HT1080 (cell line): ENCODE measurements at regions not wholly inside any gene's neighbourhood (a gene's known extent, or its start where the extent isn't known, plus 50 kb on each side); places are given as distances from the start of the nearest gene placed in this dataset.

Source experiments
- DNase-seq: peaks from one replicate; pipeline ENCODE4 v3.0.0-alpha.2; 2015; ENCODE audit warnings: low read depth

GRCh38 chr11:116563028-116563711 lies 209.6 kb downstream of the BUD13 start:
- DNase-seq, result peak; percentile 71

DNA sequence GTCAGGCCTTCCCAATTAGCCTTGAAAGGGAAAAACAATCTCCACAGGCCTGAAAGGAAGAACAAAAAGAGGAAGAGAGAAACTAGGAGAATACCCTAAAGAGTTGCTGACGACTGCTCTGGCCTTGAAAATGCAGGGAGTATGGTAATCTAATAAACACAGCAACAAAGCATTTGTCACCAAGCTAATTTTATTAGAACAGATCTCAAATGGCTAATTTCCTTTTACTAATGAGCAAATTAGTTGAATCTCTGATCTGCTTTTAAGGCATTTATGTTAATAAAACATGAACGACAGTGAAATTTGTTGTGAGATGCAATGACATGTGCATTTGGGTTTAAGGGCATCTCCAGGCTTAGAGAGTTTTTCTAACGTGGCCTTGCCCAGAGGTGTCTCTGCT lies 212.2 kb downstream of the BUD13 start:
- DNase-seq, result no peak

DNA sequence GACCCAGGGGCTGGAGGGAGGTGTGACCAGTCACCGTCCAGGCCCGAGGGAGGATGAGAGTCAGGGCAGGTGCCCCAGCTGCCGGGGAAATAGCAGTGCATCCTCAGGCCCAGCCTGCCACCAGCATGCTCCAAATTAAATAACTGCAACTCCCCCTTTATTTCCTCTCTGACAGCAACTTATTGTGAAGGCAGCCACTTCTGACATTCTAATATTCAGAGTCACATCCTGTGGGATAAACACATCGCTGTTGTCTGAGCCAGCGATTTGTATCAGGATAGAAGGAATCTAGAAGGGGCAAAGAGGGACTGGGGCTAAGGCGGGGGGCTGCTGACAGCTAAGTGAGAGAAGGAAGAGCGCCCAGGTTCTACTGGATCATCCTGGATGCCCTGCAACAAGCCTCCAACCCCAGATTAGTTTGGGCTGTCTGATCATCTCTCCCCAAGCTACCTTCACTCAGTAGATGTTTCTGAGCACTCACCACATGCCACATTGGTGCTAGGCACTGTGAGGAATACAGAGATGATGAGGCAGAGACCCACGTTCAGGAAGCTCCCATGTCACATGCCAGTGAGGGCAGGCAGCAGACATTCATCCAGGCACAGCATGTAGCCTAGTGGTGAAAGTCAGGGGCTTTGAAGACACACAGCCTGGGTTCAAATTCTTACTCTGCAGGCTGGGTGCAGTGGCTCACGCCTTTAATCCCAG lies 214.1 kb downstream of the BUD13 start:
- DNase-seq, result peak; percentile 94

DNA sequence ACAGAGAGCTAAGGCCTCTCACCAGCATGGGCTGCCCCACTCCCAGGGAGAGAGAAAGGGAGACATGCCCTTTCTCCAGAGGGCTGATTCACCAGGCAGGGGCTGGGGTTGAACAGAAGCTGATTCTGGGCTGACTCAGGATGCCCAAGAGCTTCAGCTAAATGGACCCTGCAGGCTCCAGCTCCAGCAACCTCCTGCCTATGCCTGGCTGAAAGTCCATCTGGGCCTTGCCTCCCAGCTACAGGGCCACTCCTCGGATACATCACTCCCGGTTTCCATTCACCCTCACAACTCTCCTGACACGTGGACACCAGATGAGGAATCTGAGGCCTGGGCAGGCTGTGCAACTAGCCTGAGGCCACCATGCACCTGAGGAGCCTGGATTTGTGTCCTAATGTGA lies 215.5 kb downstream of the BUD13 start:
- DNase-seq, result peak; percentile 65

DNA sequence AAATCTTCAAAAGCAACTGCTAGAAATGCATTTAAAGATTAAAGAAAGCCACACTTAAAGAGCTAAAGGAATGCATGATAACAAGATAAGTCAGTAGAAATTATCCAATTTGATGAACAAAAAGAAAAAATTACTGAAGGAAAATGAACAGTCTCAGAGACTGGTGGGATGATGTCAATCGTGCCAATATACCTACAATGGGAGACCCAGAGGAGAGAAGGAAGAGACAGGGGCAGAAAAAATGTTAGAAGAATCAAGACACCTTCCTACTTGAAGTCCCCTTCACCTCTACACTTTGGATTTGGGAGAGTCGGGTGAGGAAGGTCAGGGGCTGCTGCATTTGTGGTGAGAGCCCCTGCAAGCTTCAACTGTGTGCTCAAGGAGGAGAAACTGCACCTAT lies 216.3 kb downstream of the BUD13 start:
- no peak for DNase-seq

DNA sequence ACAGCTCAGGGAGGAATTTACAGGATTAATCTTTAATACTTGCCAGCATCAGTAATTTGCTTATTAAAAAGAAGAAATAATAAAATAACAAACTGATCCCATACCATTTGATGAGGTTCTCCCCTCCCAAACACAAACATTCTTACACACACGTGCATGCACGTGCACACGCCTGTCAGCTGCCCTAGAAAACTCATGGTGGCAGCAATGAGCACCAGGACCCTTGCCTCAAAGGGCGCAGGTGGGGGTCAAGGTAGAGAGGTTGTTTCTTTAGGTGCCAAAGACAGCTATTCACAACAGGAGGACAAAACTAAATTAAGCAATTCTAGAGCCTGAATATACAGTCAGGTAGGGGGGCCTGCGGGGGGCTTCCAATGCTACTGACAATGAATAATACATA lies 219.3 kb downstream of the BUD13 start:
- DNase-seq, result no peak

DNA sequence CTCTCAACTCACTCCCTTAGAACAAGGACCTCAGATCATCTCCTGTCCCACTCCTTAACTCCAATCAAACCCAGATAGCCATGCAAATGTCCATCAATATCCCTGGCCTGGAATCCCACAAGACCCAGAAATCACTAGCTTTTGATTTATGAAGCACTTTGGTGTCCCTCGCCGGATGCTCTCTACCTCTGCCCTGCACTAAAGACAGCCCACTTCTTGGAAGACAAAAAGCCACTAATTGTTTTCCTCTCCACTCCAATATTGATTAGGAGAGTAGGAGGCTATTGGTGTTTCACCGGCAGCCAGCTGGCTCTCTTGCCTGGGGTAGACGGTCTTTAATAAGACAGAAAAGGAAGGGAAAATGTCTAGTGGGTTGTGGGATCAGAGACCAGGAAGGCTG lies 221.2 kb downstream of the BUD13 start:
- no peak for DNase-seq

DNA sequence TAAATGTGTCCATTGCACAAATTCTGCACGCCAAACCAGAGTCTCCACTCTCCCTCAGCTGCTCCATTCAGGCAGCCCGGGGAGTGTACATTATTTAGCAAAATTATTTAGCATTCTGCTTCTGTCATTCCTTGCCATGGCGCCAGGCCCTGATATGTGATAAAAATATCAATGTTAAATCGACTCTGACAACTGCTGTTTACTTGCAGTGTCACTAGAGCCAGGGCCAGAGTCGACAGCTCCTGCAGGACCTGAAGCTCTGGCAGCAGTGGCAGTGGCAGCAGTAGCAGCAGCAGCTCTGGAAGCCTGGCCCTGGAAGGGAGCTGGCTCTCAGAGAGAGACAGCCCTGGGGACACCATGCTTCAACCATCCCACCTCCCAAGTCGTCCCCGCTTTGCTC lies 224.5 kb downstream of the BUD13 start:
- DNase-seq, result no peak

DNA sequence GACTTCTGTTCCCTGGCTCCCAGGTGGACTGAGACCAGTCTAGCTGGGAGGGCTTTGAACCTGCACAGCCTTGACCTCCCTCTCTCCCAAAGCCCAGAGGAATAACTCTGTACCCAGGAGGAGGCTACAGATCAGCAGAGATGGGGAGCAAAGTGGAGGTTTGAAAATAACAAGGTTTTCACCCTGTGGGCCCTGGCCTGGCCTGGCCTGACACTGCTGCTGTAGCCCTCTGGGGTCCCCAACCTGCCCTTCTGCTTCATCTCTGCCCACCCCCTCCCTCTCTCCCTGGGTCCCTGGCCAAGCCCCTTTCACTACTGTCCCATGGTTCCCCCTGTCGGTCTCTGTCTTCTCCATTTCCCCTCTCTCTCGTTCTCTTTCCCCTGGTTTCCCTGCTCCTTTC lies 225.2 kb downstream of the BUD13 start:
- no peak for DNase-seq

DNA sequence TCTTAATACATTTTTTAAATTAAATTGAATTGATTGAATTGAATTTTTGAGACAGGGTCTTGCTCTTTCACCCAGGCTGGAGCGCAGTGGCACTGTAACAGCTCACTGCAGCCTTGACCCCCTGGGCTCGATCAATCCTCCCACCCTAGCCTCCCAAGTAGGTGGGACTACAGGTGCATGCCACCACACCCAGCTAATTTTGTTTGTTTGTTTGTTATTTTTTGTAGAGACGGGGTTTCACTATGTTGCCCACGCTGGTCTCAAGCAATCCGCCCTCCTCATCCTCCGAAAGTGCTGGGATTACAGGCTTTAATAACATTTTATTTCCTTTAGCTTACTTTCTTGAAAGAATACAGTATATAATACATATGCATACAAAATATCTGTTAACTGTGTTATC lies 226.9 kb downstream of the BUD13 start:
- DNase-seq, result no peak

DNA sequence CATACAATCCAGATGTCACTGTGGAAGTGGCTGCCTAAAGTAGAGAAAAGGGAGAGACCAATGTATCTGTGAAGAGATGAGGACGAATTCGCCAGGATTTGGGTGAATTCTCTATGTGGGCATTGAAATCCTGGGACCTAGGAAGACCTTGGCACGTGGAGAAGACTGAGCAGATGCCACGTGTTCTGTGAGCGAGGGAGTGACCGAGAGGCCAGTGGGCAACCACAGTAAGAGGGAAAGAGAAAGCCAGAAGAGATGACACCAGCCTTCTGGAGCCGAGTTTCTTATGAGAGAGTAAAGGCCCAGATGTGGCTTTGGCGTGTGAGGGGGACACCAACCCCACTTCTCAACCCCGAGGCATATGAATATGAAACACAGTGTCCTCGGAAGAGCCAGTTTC lies 228.1 kb downstream of the BUD13 start:
- no peak for DNase-seq

GRCh38 chr11:116543911-116544475 lies 228.8 kb downstream of the BUD13 start:
- no peak for DNase-seq

DNA sequence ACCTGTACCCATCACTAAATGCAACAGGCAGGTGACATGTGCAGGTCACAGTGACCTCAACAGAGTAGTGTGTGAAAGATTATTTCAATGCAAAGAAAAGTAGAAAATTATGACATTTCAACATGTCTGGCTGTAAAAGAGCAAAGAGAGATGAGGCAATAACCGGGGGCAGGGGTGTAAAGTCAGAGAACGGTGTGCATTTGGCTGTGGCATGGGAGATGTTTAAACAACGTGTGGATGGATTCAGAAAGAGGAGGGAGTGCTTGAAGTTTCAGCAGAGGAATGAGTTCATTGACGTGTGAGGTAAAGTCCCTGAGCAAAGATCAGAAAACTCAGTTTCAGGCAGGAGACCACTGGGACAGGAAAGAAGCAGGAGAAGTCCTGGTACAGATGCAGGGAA lies 229.7 kb downstream of the BUD13 start:
- DNase-seq, result no peak

DNA sequence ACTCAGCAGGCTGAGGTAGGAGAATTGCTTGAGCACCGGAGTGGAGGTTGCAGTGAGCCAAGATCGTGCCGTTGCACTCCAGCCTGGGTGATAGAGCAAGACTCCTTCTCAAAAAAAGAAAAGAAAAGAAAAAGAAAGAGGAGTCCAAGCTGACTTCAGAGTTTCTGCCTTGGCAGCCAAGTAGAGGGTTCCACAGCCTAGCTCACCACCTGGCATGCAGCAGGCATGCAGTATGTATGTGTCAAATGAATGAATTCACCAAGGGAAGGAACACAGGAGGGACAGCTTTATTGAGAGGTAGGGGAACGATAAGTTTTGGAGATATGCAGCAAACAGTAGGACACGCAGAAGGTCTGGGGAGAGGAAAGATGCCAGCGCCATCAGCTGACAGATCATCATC lies 230.4 kb downstream of the BUD13 start:
- DNase-seq, result no peak

- DNase-seq, result no peak
Observed at GRCh38 chr11:116541460-116541859, 231.3 kb downstream of the BUD13 start.

GRCh38 chr11:116540645-116541304 lies 232.0 kb downstream of the BUD13 start:
- DNase-seq, result no peak

- DNase-seq, result no peak
Observed at GRCh38 chr11:116539836-116540418, 232.9 kb downstream of the BUD13 start.

DNA sequence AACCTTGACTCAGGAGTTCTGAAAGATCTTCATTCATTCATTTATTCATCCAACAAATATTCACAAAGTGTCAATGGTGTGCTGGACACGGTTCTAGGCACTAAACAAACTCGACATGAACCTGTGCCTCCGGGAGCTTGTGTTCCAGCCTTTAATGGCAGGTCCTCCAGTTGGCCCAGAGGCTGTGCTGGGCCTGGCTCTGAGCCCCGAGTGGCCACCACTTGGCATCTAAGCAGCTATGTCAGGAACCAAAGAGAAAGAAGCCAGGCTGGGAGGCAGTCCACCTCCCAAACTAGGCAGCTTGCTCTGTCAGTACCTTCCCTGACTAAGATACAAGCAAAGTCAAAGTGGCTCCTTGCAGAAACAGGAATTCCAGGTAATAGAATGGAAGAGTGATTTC lies 233.6 kb downstream of the BUD13 start:
- no peak for DNase-seq

- DNase-seq, result no peak
Observed at GRCh38 chr11:116538677-116539076, 234.1 kb downstream of the BUD13 start.

GRCh38 chr11:116537709-116538108 lies 235.1 kb downstream of the BUD13 start:
- no peak for DNase-seq

DNA sequence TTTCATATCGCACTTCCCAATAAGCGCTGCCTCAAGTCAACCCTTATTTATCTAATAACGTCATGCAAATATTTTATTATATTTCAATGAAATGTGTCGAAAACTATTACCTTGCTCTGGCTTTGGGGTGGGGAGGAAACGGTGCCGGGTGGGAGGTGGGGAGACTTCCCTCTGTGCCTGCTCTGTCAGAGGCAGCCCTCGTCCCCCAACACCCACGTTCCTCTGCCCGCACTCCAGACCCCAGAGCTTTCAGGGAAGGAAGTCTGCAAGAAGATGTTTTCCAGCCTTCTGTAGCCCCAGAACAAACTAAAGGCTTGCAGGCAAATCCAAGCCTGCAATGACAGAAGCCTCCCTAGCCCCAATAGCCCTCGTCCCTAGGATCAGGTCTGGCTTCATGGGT lies 235.7 kb downstream of the BUD13 start:
- DNase-seq, result no peak

GRCh38 chr11:116536416-116536815 lies 236.4 kb downstream of the BUD13 start:
- DNase-seq, result no peak
